ENCODE measurements at regions not wholly inside any gene's neighbourhood (a gene's known extent, or its start where the extent isn't known, plus 50 kb on each side); places are given as distances from the start of the nearest gene placed in this dataset.
"Not testable (repeated sequence)": the region's sequence is repeated elsewhere in the genome, so short reads cannot be mapped to it uniquely, and the experiment has no call there.

DNA sequence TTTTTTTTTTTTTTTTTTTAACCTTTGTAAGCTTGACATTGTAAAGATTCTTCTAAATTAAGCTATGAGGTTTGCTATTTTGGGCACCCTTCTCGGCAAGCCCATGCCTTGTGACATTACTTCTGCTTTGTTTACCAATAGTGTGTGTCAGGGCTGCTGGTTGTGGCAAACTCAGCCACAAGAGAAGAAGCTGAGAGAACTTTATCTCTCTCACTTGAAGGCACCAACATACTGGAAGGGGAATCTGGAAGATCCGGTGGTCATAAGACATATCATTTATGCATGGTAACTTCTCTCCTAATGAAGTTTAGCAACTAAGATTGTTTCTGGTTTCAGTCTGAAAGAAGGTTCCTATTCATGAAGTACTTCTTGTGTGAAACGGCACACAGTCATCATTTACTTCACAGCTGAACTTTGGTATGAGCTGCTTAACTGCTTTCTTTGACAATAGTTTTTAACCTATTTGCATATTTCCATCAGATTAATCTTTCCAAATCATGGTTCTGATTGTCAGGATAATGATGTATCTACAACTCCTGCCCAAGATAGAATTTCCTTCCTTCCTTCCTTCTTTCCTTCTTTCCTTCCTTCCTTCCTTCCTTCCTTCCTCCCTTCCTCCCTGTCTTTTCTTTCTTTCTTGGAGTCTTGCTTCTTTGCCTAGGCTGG is 189.3 kb downstream of the NFKBIZ start:
- CTCF ChIA-PET = interaction anchor here (0.6 to 2.6 kb wide), 3 partner anchors 191 to 236 kb away, joined by 3 to 7 read pairs (median 5); no protein-coding TSS in a partner anchor
- DNase-seq (ENCODE audit: low read depth, low spot score) = no peak
- H3K9me3 ChIP-seq (ENCODE audit: control insufficient read depth, insufficient read depth, low read length) = peaks cover 6% of the 10 kb centered on the region
- H3K4me3 ChIP-seq (ENCODE audit: low read depth, low read length) = no peak overlapping the region
- no peaks in the 10 kb centered on the region for H3K27me3 ChIP-seq (ENCODE audit: control insufficient read depth, insufficient read depth, low read length)
- TF ChIP-seq CTCF (IDR thresholded peaks at IDR 0.05; ENCODE audit: low read depth, low read length) = no peak
- POLR2A ChIA-PET = interaction anchor here (0.7 kb wide), 1 partner anchor 168 kb away, joined by 3 read pairs; no protein-coding TSS in a partner anchor
- no peak overlapping the region for H3K27ac ChIP-seq (ENCODE audit: low read depth, low read length)

DNA sequence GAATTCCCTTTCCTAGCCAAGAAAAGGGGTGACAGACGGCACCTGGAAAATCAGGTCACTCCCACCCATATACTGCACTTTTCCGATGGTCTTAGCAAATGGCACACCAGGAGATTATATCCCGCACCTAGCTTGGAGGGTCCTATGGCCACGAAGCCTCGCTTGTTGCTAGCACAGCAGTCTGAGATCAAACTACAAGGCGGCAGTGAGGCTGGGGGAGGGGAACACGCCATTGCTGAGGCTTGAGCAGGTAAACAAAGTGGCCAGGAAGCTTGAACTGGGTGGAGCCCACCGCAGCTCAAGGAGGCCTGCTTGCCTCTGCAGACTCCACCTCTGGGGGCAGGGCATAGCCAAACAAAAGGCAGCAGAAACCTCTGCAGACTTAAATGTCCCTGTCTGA is 190.8 kb downstream of the NFKBIZ start:
- H3K9me3 ChIP-seq (ENCODE audit: control insufficient read depth, insufficient read depth, low read length); H3K27ac ChIP-seq (ENCODE audit: low read depth, low read length); POLR2A ChIA-PET; H3K27me3 ChIP-seq (ENCODE audit: control insufficient read depth, insufficient read depth, low read length); CTCF ChIA-PET; H3K4me3 ChIP-seq (ENCODE audit: low read depth, low read length); DNase-seq (ENCODE audit: low read depth, low spot score): not testable (repeated sequence)

DNA sequence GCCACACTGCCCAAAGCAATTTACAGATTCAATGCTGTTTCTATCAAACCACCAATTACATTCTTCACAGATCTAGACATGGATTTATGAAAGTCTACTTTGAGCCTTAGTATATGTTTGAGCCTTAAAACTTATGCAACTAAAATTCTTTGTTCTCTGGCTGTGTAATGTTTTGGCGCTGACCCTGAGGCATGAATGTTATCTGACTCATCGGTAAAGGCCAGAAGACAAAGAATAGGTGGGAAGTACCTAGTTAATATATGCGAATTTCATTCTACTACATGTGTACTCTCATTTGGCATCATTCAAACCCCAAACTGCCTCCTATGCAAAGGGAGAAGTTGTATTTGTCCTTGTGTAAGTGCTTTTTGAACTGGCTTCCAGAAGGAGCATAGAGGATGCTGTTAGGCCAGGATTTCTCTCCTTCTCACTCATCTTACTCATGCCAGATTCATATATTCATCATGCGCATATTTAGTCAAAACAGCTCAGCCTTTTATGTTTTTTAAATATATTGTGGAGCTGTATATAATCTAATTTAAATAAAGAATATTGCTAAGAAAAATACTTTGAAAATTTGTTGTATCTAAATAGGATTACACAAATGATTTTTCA is 204.2 kb downstream of the NFKBIZ start:
- H3K27ac ChIP-seq (ENCODE audit: low read depth, low read length) = no peak overlapping the region
- H3K27me3 ChIP-seq (ENCODE audit: control insufficient read depth, insufficient read depth, low read length) = no peaks in the 10 kb centered on the region
- ChIA-PET CTCF (interaction anchor here (0.5 kb wide), 1 partner anchor 176 kb away, joined by 3 read pairs; no protein-coding TSS in a partner anchor), POLR2A (no interaction called here)
- no peak for TF ChIP-seq CTCF (IDR thresholded peaks at IDR 0.05; ENCODE audit: low read depth, low read length)
- no peaks in the 10 kb centered on the region for H3K9me3 ChIP-seq (ENCODE audit: control insufficient read depth, insufficient read depth, low read length)
- H3K4me3 ChIP-seq (ENCODE audit: low read depth, low read length) = no peak overlapping the region
- peak; percentile 13 for DNase-seq (ENCODE audit: low read depth, low spot score)

DNA sequence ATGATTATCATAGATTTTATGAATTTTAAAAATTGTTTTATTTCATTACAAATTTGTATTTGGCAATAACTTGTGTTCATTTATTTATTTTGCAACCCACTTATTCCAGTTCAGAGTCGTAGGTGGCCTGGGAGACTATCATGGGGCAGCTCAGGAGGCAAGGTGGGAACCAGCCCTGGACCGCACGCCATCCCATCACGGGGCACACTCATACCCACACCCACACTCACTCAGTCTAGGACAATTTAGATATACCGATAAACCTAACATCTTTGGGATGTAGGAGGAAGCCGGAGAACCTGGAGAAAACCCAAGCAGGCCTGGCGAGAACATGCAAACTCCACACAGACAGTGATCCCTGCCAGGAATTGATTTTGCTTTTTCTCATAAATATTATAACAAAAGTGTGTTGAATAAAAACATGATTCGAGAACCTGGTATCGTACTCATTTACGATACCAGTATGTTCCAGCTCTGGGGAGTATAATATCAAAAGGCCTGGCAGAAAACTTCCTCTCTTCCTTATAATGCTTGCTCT is 205.3 kb downstream of the NFKBIZ start:
- ChIA-PET POLR2A (no interaction called here), CTCF (no interaction called here)
- Histone ChIP-seq H3K27ac (ENCODE audit: low read depth, low read length) (no peak overlapping the region), H3K9me3 (ENCODE audit: control insufficient read depth, insufficient read depth, low read length) (no peaks in the 10 kb centered on the region), H3K27me3 (ENCODE audit: control insufficient read depth, insufficient read depth, low read length) (no peaks in the 10 kb centered on the region), H3K4me3 (ENCODE audit: low read depth, low read length) (no peak overlapping the region)
- DNase-seq (ENCODE audit: low read depth, low spot score) = no peak
- TF ChIP-seq CTCF (IDR thresholded peaks at IDR 0.05; ENCODE audit: low read depth, low read length) = no peak

DNA sequence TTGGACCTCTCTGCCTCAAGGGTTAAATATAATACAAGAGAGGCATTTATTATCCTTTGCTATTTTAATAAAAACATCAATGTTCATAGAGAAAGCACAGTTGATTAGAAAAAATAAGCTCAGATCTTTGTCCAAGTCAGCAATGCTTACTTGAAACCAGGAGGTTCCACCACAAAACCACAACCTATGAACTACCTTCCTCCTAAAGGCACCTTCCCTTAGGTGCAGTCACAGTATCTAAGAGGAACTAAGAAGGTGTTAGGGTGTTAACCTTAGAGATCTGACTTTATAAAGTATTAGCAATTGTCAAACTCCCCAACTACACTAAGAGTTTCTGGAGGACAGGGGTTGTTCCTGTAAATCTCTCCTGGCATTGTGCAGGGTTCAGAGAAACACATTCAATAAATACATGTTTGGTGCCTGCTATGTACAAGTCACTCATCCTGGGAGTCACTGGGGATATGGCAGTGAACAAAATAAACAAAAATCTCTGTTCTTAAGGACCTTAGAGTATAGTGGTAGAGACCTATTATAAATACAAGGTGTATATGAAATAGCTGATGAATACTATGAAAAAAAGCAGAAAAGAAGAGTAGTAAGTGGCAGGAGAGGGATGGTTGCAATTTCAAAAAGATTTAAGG is 208.6 kb downstream of the NFKBIZ start:
- POLR2A ChIA-PET = no interaction called here
- DNase-seq (ENCODE audit: low read depth, low spot score) = no peak
- no peak overlapping the region for H3K27ac ChIP-seq (ENCODE audit: low read depth, low read length)
- no peaks in the 10 kb centered on the region for H3K9me3 ChIP-seq (ENCODE audit: control insufficient read depth, insufficient read depth, low read length)
- no peak overlapping the region for H3K4me3 ChIP-seq (ENCODE audit: low read depth, low read length)
- no peaks in the 10 kb centered on the region for H3K27me3 ChIP-seq (ENCODE audit: control insufficient read depth, insufficient read depth, low read length)
- CTCF ChIA-PET = no interaction called here
- no peak for TF ChIP-seq CTCF (IDR thresholded peaks at IDR 0.05; ENCODE audit: low read depth, low read length)

Data from AG04450 (cell line).